Umbilical cord (tissue), 1 donor: ENCODE measurements at regions not wholly inside any gene's neighbourhood (a gene's known extent, or its start where the extent isn't known, plus 50 kb on each side); places are given as distances from the start of the nearest gene placed in this dataset.

Experiments used
- DNase-seq: peaks from one replicate; pipeline ENCODE4 v3.0.0-alpha.2; 2015; ENCODE audit warnings: low spot score

DNA sequence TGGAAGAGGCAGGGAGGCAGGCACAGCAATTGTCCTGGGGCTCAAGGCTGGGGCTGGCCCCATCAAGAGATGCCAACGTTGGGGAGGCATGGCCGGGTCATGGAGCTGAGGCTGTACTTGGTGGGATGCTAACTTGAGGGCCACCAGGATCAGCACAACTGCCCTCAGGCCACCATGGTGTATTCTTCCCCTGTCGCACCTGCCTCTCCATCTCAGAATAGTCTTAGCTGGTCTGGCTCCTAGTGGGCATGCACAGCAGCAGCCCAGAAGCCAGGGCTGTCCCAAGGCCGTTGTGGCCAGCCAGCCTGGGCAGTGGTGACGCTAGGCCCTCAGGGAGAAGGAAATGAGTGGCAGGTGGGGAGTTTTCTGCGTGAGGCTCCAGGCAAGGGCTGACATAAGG, 91.3 kb downstream of the DHCR7 start:
- no peak for DNase-seq

DNA sequence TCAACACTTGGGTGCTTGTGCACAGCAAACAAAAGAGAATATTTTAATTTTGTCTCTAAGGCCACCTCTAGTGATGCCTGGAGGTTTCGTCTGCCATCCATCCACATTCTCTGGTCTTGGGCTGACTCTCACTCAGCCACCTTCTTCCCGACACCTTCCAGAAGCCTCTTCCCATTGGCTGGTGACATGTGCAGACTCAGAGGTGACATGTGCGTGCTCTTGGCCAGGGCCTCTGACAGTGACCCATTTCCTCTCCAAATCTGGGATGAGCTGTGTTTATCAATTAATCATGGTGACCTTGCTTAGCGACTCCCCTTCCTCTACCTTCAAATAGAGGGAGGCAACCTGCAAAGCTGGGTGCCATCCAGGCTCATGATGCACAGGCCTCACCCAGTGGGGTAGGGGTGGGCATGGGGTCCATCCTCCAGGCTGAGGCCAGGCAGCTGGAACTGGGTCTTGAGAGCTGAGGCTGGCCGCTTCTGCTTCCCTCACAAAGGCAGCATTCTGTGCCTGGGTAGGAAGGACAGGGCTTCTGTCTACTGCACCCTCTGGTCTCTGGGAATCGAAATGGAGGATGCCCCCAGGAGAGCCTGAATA, 91.8 kb downstream of the DHCR7 start:
- no peak for DNase-seq

DNA sequence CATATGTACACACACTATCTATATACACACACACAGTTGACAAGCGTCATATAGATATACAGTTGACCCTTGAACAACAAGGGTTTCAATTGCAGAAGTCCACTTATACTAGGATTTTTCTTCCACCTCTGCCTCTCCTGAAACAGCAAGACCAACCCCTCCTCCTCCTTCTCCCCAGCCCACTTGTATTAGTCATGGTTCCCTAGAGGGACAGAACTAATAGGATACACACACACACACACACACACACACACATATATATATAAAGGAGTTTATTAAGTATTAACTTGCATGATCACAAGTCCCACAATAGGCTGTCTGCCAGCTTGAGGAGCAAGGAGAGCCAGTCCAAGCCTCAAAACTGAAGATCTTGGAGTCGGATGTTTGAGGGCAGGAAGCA, 92.9 kb downstream of the DHCR7 start:
- no peak for DNase-seq

DNA sequence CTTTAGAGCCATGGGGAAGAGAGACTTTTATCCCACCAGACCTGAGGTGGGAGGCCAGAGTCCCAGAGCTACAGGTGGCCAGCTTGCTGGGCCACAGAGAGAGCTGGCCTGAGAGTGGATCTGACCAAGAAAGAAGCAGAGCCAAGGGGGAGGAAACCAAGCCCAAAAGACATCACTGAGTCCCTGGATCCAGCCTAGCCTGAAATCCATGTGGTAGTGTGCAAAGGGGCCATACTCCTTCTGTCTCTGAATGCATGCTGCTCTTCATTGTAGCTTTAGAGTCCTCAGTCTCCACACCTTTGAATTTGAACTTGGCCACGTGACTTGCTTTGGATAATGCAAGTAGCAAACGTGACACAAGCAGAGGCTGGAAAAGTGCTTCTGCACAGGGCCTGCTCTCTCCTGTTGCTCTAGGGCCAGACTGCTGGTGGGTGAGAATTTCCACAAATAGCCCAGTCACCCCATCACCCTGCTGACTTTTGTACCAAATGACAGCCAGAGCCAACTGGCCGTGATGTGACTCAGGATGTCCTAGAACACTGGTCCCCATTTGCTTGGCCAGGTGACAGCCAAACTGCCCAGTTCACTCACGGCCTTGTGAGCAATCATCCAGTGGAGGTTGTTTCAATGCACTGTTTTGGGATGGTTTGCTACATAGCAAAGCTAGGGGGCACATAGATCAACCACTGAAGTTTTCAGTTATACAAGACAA, 93.6 kb downstream of the DHCR7 start:
- DNase-seq = no peak

DNA sequence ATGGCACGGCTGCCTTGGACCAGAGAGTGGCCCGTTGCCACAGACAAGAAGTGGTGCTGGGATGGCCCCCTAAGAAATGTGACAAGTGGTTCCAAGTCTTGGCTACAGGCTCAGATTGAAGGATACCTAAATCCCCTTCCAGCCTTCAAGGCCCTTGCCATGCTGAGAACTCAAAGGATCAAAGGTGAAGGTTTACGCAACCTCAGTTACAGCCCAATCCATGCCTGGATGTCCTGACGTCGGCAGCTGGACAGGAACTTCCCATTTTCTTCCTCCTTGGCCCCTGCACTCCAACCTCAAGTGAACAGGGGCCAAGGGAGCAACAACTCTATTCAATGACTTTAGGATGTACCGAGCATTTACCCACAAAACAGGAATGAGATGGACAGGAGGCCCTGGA, 95.4 kb downstream of the DHCR7 start:
- no peak for DNase-seq

DNA sequence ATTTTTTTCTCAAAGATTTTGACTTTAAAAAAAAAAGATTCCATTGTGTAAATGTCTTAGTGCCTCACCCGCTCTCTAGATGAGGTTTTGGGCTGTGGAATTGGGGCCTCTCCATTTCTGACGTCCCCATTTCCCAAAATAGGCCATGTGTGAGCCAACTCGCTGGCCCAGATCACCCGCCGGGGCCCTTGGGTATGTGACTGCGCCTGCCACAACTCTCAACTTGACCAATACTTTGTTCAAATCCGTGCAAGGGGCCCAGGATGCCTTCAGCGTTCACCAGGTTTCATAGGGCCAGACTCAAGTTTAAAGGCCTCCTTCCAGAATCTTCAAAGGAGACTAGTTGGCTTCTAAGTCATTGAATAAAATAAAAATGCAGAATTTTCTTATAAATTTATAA, 96.0 kb downstream of the DHCR7 start:
- DNase-seq = no peak

DNA sequence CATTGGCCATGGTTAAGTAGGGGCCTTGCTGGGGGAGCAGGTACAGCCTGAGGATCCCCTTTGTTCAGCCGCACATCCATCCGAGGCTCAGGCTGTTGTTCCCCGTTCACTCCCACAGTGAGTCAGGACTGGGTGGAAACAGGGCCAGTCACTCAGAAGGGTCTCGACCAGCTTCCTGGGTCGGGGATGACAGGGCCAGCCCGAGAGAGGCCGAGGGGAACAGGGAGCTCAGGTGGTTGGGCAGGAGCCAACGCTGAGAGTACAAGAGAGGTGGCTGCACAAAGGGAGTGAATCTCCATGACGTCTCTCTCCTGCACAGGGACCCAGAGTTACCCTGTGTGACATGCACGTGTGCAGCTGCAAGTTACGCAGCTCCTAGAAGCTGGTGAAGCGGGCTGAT, 97.2 kb upstream of the SHANK2 start:
- DNase-seq = no peak

DNA sequence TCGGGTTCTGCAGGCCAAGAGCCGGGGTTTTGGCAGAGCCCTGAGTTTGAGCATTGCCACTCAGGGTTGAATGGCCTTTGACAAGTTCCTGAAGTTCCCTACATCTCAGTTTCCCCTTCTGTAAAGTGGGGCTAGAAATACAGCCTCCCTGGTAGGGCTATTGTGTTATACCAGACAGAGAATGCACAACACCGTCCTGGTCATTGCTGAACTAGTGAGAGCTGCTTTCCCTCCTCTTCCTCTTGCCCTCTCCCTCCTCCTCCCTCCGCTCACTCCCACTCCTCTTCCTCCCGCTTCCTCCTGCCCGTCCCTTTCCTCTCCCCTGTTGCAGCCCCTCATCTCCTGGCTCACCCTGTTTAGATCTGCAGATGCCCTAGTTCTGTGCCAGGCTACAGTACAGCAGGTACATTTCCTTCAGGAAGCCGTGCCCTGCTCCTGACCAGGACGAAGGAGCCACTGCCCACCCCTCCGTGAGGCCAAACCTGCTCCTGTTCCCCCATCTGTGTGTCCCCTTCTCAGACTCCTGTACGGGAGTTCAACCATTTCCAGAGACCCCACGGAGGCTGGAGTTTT, 91.5 kb upstream of the SHANK2 start:
- DNase-seq = no peak

DNA sequence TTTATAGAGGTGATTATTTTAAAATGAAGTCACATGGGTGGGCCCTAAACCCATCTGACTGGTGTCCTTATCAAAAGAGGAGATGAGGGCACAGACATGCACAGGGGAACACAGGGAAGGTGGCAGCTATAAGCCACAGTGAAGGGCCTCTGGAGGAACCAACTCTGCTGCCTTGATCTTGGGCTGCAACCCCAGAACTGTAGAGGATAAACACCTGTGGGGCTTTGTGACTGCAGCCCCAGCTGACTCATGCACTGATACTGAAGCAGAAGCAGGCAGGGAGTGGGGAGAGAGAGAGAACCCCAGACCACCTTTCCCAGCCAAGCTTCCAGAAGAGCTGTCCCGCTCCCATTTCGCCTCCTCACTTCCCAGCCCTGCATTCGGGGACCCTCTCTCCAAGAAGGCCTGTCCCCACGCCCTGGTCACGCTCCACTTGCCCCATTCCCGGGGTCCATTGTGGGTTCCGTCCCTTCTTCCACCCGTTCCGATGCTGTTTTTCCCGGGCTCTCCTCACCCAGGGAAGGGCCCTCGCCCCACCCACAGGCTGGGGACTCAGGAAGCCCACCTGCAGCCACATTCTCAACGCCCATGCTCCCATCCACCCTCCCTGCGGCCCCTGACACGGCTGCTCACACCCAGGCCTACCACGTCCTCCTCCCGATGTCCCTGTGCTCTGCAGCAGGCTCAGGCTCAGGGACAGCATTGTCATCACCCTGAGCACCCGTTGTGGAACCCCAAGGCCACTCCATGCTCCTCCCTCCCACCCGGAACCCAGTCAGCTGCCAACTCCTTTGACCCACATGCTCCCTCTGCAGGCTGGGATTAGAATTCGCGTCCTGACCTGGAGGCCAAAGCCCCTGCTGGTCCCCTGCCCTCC, 90.8 kb upstream of the SHANK2 start:
- DNase-seq = peak; percentile 5

DNA sequence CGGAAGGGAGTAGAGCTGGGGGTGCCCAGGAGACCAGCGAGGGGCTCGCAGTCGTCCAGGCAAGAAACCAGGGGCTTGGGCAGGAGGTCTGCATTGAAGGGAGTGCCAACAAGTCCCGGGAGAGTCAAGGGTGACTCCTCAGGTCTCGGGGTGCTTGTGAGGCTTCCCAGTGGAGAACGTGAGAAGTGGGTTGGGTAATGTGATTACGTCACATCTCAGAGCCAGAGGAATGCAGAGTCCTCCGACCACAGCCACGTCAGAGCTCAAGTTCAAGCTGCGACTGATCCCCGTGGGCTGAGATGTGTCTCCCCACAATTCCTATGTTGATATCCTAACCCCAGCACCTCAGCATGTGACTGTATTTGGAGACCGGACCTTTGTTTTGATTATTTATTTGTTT, 89.7 kb upstream of the SHANK2 start:
- DNase-seq = no peak

DNA sequence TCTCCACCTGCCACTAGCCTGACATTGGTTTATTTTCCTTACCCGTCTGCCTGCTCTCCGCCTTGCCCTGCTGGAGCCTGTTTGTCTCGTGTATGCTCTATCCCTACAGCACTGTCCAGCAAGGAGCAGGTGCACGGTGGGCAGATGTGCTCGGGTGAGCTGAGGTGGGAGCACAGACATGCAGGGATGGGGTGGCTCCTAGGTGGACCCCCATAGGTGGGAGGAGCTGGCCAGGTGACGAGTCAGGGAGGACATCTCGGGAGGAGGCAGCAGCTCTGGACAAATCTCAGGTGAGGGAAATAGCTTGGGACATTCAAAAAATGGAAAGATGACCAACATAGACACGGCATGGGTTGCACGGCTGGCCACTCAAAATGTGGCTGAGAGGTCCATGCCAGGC, 89.2 kb upstream of the SHANK2 start:
- no peak for DNase-seq

DNA sequence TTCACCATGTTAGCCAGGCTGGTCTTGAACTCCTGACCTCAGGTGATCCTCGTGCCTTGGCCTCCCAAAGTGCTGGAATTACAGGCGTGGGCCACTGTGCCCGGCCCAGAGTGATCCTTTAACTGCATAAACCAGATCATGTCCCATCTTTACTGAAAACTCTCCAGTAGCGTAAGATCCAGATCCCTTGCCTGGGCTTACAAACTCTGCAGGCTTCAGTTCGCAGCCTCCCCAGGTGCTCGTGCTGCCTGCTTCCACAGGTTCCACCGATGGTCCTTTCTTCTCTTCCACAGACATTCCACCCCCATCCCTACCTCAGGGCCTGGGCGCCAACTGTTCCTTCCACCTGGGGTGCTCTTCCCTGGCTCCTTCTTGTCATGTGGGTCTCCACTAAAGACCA, 88.8 kb upstream of the SHANK2 start:
- no peak for DNase-seq

DNA sequence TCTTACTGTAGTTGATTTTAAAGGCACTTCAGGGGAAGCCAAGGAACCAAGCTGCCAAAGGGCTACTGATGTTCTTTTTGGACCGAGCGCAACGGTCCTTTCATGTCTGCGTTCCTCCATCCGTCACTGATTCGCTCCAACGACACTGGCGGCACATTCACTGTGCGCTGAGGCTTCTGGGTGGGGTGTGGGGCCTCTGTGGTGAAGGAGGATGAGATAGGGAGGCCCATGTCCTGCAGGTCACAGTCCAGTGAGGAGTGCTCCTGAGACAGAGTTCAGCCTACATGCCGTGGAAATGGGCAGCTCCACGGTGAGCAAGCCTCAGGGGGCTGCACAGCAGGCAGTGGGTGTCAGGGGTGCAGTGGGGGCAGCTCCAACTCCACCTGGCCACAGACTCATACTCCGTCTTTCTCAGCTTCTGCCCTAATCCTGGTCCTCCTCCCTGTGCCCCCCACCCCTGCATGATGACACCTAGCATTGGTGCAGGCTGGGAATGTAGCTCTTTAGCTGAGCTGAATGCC, 87.8 kb upstream of the SHANK2 start:
- no peak for DNase-seq

DNA sequence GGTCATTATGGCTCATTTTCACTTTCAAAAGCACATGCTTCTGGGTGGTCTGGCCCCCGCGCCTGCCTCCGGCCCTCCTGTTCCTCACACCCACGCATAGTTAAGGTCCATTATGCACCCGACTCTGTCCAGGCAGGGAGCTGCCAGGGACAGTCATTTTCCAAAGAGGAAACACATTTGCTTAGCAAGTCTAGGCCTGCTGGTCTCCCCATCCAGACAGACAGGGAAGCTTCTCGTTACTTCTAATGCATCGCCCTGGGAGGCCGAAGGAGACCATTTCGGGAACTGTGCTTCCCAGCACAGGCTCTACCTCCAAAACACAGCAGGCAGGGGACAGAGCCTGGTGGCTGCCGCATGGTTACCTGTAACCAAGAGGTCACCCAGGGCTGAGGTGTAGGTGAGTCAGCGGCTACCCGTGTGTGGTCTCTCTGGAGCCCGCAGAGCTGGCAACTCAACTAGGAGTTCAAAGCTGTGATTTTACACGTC, 87.1 kb upstream of the SHANK2 start:
- peak; percentile 2 for DNase-seq

DNA sequence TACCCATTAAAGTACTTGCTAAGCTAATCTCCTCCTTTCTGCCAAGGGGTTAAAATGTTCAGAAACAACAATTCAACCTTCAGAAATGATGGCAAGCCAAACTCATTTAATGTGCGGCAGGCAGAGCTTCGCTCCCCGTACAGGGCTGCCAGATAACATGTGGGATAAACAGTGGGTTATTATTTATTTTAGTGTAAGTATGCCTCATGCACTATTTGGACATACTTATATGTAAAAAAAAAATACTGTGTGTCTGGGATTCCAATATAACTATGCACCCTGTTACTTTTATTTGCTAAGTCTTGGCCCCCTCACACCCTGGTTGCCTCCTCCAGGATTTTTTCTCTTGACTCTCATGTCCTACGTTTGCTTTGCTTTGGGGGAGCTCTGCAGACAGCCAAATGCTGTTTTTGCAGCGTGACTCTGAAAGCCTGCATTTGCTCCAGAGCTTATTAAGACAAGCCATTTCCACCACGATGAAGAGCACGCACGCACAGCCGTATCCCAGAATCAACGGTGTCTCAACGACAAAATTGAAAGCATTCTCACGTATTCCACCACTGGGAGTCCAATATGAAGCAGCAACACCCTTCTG, 86.5 kb upstream of the SHANK2 start:
- DNase-seq = peak; percentile 3

DNA sequence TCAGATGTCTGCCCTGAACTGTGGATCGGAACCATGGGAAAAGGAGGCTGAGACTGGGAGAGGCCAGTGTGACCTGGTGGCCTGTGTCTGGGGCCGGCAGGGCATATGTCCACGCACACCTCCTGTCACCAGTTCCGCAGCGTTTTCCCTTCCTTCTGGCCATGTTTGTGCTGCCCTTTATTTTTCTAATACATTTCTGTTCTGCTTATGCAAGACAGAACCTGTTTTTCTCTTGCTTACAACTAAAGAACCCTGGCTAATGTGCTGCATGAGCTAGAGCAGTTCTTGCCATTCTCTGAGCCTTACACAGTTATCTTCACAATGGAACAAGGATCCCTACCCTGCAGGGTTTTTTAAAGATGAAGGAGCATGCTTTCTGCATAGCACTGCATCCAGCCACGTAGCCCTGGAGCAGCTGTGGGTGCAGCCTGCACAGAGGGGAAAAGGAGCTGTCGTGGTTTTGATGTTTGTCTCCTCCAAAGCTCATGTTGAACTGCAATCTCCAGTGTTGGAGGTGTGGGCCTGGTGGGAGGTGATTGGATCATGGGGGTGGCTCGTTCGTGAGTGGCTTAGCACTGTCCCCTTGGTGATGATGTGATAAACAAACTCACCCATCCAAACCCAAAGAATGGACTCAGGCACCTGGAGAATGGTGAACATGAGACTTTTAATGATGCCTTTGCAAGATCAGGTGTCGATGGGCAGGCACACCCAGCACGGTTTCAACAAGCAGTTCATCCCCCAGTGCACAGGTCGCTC, 84.8 kb upstream of the SHANK2 start:
- DNase-seq = no peak

DNA sequence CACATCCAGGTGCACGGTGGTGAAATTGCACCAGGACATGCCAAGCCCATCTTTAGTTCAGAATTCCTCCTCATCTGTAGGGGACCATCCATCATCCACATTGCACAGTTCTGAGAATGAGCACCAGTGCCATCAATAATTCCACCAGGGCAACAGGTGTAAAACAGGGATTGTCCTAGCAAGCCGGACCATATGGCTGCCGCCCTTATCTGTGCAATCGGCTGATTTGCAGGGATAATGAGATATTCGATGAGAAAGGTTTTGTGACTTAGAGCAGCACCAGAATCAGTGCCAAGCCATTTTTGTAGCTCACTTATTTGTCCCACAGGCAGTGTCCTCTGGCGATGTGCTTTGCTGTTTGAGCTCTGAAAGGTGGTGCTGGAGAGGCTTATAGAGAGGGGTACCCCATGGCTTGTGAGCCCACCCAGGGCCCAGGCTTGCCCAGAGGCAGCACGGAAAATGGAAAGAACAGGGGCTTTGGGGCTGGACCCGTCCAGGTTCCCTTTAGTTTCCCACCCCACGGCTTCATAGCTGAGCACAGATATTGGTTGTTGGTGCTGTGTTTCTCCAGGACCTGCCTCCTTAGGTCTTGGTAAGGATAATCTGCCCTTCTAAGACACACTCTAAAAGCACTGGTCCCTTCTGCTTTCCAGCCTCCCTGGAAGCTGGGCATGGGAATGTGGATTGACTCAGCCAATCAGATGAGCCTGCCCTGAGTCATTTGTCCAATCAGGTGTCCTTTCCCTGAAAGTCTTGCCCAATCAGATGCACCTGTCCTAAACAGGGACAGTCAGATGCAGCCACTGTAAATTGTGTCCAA, 84.0 kb upstream of the SHANK2 start:
- DNase-seq = no peak

DNA sequence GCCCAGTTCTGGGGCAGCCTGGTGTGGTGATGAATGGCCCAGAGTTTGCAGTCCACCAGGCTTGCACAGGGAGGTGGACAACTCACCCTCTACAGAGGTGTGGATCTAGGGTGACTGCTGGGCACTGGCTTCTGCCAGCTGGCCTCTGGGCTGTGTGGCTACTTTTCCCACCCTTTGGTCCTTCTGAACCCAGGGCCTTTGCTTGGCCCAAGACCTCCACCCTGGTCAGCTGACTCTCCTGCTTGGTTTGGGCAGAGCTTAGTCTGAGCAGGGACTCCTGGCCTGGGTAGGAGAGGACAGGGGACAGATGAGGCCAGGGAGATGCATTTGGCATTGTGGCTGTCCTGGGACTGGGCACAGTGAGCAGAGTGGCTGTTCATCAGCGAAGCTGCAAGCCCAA, 83.0 kb upstream of the SHANK2 start:
- no peak for DNase-seq

DNA sequence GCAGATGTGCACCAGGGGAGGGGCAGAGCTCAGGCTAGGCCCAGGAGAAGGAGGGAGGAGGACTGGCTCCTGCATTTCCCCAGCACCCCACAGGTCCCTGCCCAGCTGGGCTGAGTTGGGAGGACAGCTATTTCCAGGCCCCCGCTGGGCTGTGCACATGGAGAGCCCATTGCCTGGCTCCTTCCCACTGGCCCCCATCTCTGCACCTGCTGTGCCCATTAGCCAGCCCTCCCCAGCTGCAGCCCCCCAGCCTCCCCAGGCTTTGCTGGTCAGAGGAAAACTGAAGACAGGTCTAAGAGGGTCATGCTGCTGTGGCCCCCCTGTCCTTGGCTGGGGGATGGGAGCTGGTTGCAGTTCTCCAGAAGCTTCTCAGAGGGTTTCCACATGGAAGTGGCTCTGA, 81.8 kb upstream of the SHANK2 start:
- no peak for DNase-seq

DNA sequence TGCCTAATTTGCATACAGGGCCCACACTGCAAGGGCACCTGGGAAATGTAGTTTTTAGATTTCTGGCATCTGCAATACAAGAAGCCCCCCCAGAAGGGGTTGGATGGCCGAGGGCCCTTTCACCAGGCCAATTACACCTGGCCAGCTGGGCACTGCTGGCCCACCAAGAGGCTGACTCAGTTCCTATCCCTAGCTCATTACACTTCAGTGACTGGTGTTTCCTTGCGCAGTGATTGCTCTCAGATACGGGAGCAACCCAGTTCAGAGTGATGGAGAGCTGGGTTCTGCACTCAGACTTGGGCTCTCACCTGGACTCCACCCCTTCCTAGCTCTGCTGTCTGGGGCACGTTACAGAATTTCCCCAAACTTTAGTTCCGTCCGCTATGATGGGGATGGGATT, 81.1 kb upstream of the SHANK2 start:
- DNase-seq = no peak
